Endothelial cell (in vitro differentiated cells): ENCODE measurements at regions not wholly inside any gene's neighbourhood (a gene's known extent, or its start where the extent isn't known, plus 50 kb on each side); places are given as distances from the start of the nearest gene placed in this dataset.

Experiments used
- DNase-seq: peaks from one replicate; pipeline ENCODE4 v3.0.0; 2021; ENCODE audit warnings: low spot score
- H3K27ac Mint-ChIP-seq: one replicate; pipeline ENCODE4 v1.8.0; 2021; ENCODE audit warnings: mixed read lengths, inconsistent platforms; ENCODE audit not compliant: unreplicated experiment
- H3K27me3 Mint-ChIP-seq: one replicate; pipeline ENCODE4 v1.8.0; 2021; ENCODE audit warnings: mild to moderate bottlenecking, moderate library complexity, mixed read lengths, inconsistent platforms; ENCODE audit not compliant: unreplicated experiment
- H3K36me3 Mint-ChIP-seq: one replicate; pipeline ENCODE4 v1.8.0; 2021; ENCODE audit warnings: mild to moderate bottlenecking, low read depth, mixed read lengths, inconsistent platforms; ENCODE audit not compliant: unreplicated experiment
- H3K4me1 Mint-ChIP-seq: one replicate; pipeline ENCODE4 v1.8.0; 2021; ENCODE audit warnings: mild to moderate bottlenecking, mixed read lengths, inconsistent platforms; ENCODE audit not compliant: unreplicated experiment
- H3K4me3 Mint-ChIP-seq: one replicate; pipeline ENCODE4 v1.8.0; 2021; ENCODE audit warnings: mild to moderate bottlenecking, mixed read lengths, inconsistent platforms; ENCODE audit not compliant: unreplicated experiment
- H3K9me3 Mint-ChIP-seq: one replicate; pipeline ENCODE4 v1.8.0; 2021; ENCODE audit warnings: mixed read lengths, inconsistent platforms; ENCODE audit not compliant: unreplicated experiment
- TF ChIP-seq, protein P1 (sequence below): fragments of 200-600 bp; sonication (generic); IDR thresholded peaks from one replicate; pipeline ENCODE4 v1.5.0; 2021; ENCODE audit warnings: antibody characterized with exemption; ENCODE audit not compliant: unreplicated experiment

DNA sequence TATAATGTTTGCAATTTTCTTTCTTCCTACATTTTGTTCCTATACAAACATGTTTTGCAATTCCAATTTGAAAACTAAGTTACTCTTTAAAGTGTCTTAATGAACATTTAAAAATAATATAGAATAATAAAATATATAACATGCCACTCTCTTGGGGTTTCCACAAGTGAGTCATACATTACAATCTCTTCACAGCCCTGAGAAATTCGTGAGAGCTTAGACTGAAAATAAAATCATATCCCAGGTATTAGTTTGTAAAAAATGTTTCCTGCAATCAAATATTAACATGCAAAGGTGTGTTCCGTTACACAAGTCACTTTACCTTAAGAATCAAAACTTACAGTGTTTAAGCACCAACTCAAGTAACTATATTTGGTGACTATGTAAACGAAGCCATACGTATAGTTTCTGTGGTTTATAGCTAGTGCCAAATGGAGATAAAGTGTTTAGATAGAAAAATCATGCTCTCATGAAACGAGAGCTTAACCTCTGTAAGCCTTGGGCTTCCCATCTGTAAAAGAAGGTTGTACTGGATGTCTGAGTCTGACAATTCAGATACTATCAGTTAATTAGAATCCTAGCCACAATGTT, 253.6 kb upstream of the ANO3 start:
- Mint-ChIP-seq H3K9me3 (no peaks in the 10 kb centered on the region), H3K27me3 (no peaks in the 10 kb centered on the region), H3K36me3 (no peaks in the 10 kb centered on the region), H3K27ac (no peak overlapping the region), H3K4me1 (no peaks in the 10 kb centered on the region), H3K4me3 (no peak overlapping the region)
- no peak for DNase-seq
- TF ChIP-seq, protein P1, sequence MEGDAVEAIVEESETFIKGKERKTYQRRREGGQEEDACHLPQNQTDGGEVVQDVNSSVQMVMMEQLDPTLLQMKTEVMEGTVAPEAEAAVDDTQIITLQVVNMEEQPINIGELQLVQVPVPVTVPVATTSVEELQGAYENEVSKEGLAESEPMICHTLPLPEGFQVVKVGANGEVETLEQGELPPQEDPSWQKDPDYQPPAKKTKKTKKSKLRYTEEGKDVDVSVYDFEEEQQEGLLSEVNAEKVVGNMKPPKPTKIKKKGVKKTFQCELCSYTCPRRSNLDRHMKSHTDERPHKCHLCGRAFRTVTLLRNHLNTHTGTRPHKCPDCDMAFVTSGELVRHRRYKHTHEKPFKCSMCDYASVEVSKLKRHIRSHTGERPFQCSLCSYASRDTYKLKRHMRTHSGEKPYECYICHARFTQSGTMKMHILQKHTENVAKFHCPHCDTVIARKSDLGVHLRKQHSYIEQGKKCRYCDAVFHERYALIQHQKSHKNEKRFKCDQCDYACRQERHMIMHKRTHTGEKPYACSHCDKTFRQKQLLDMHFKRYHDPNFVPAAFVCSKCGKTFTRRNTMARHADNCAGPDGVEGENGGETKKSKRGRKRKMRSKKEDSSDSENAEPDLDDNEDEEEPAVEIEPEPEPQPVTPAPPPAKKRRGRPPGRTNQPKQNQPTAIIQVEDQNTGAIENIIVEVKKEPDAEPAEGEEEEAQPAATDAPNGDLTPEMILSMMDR, result no peak

DNA sequence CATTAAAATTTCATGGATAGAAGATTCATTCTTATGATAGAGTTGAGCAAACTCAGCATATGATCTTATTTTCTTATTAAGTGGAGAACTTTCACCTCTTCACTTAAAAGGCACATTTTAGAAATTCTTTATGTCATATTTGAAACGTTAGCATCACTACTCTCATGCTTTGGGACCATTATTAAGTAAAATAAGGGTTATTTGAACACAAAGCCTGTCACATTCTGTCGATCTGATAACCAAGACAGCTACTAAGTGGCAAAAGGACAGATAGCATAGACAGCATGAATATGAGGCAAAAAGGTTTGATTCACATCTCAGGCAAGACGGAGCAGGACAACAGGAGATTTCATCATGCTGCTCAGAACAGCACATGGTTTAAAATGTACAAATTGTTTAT, 247.6 kb upstream of the ANO3 start:
- H3K9me3 Mint-ChIP-seq, result no peaks in the 10 kb centered on the region
- DNase-seq, result no peak
- no peaks in the 10 kb centered on the region for H3K27me3 Mint-ChIP-seq
- H3K4me1 Mint-ChIP-seq, result no peaks in the 10 kb centered on the region
- H3K27ac Mint-ChIP-seq, result no peak overlapping the region
- no peak overlapping the region for H3K4me3 Mint-ChIP-seq
- H3K36me3 Mint-ChIP-seq, result no peaks in the 10 kb centered on the region
- TF ChIP-seq, protein P1, result no peak

GRCh38 chr11:26086028-26086427, 245.9 kb upstream of the ANO3 start:
- DNase-seq, result no peak
- H3K27me3 Mint-ChIP-seq, result no peaks in the 10 kb centered on the region

GRCh38 chr11:26087120-26087935, 244.6 kb upstream of the ANO3 start:
- Mint-ChIP-seq H3K27me3 (no peaks in the 10 kb centered on the region), H3K27ac (no peak overlapping the region), H3K4me1 (no peaks in the 10 kb centered on the region), H3K9me3 (no peaks in the 10 kb centered on the region), H3K36me3 (no peaks in the 10 kb centered on the region), H3K4me3 (no peak overlapping the region)
- DNase-seq, result no peak
- TF ChIP-seq, protein P1, result no peak

More at GRCh38 chr11:26086028-26086427, 245.9 kb upstream of the ANO3 start:
- H3K9me3 Mint-ChIP-seq, result no peaks in the 10 kb centered on the region
- no peaks in the 10 kb centered on the region for H3K36me3 Mint-ChIP-seq
- no peaks in the 10 kb centered on the region for H3K4me1 Mint-ChIP-seq
- TF ChIP-seq, protein P1, result no peak
- H3K27ac Mint-ChIP-seq, result no peak overlapping the region
- H3K4me3 Mint-ChIP-seq, result no peak overlapping the region

DNA sequence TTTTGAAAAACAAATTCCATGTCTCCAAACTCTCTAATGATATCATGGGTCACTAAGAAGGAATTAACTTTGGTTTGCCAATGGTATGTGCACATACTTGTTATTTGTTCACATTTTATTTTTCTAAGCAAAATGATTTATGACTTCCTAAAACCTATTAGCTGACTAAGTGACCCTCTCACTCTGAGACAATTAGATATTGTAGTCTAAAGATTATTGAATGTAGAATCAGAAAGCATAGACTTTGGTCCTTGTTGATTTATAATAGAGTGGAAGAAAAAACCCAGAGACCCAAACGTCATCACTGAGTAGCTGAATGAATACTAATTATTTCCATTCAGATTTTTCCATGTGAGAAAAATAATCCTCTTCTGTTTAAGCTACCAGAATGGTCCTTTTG, 243.5 kb upstream of the ANO3 start:
- no peaks in the 10 kb centered on the region for H3K27me3 Mint-ChIP-seq
- no peak overlapping the region for H3K4me3 Mint-ChIP-seq
- no peaks in the 10 kb centered on the region for H3K4me1 Mint-ChIP-seq
- H3K9me3 Mint-ChIP-seq, result no peaks in the 10 kb centered on the region
- DNase-seq, result no peak
- H3K36me3 Mint-ChIP-seq, result no peaks in the 10 kb centered on the region
- no peak overlapping the region for H3K27ac Mint-ChIP-seq
- TF ChIP-seq, protein P1, result no peak
